Ovary (tissue), 7 donors: ENCODE measurements at regions not wholly inside any gene's neighbourhood (a gene's known extent, or its start where the extent isn't known, plus 50 kb on each side); places are given as distances from the start of the nearest gene placed in this dataset.

Experiments
- DNase-seq, 5 donors: peaks; one replicate each; pipeline ENCODE4 v3.0.0-alpha.2; 2019 to 2020
- H3K27ac ChIP-seq, 2 donors: fragments of 200-600 bp; one replicate each; pipeline versions ENCODE4 v1.5.1 to v1.8.0; 2019 to 2022
- H3K27me3 ChIP-seq: fragments of 200-600 bp; one replicate; pipeline ENCODE4 v1.8.0; 2022
- H3K36me3 ChIP-seq: fragments of 200-600 bp; sonication (generic); one replicate; pipeline ENCODE4 v1.5.1; 2019
- H3K4me1 ChIP-seq: one replicate; pipeline ENCODE4 v1.8.1; 2013; ENCODE audit warnings: mild to moderate bottlenecking, moderate library complexity; ENCODE audit not compliant: insufficient read depth
- H3K4me3 ChIP-seq: fragments of 200-600 bp; sonication (generic); one replicate; pipeline ENCODE4 v1.5.1; 2017
- H3K9me3 ChIP-seq, 2 donors: fragments of 200-600 bp in 1 of 2; sonication (generic) in 1 of 2; one replicate each; pipeline versions ENCODE4 v1.5.1 to v1.8.1; 2013 to 2019; ENCODE audit warnings: mild to moderate bottlenecking in 1 of 2, moderate library complexity in 1 of 2
- EP300 ChIP-seq: sonication (generic); formaldehyde crosslinking; IDR thresholded peaks from one replicate; pipeline ENCODE4 v1.6.1; 2017; ENCODE audit warnings: antibody characterized with exemption
- POLR2A ChIP-seq: fragments of 450-650 bp; IDR thresholded peaks from one replicate; pipeline ENCODE4 v1.6.1; 2017; ENCODE audit warnings: antibody characterized with exemption, mild to moderate bottlenecking, moderate library complexity
- WGBS, 3 donors: extraction: QIAGEN DNeasy Blood & Tissue Kit in 1 of 3; methylation state at CpG; one replicate each; pipeline versions ENCODE4 v1.1.5 to v1.1.7; 2013 to 2017; 5-methylcytosine and 5-hydroxymethylcytosine counted together
- intact Hi-C, 4 donors: fragments of 100-400 bp; cut with DNase I; formaldehyde crosslinking; loops; one replicate each; pipeline versions ENCODE4 v1.11.0 to v1.15.1; 2022 to 2023
- TF ChIP-seq, protein P1 (sequence below), 3 donors: fragments of 450-650 bp in 2 of 3; fragments of 200-600 bp in 1 of 3; IDR thresholded peaks; one replicate each; pipeline versions ENCODE4 v1.5.1 to v1.8.0; 2016 to 2022; ENCODE audit warnings: antibody characterized with exemption in 3 of 3, mild to moderate bottlenecking in 1 of 3
- donor health status: DM: no; HTN: no; CAD: no; lungs with moderate emphysema.
- donor health status: DM: no; HTN: no; CAD: no.
- donor health status: Bipolar disorder and iron deficiency.
- donor health status: DM: no; HTN: no; CAD: no.
- donor health status: DM: yes; HTN: yes; CAD: no.

DNA sequence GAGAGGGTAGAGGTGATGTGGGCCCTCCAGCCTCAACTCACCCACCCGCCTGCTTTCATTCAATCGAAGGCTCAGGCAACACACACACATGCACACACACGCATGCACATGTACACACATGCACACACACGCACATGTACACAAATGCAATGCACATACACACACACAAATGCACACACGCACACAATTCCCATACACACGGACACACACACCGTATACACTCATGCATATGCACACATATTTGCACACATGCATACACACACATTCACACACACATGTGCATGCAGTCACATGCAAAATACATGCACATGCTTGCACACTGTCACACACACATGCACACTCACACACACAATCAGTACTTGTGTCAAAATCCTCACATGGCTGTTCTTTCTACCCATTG, 55.9 kb upstream of the SPACA7 start:
- WGBS, 3 donors, result 84 to 92% (median 88%) methylated on average over 7 of the region's 7 CpGs
- H3K27ac ChIP-seq, result no peak overlapping the region

DNA sequence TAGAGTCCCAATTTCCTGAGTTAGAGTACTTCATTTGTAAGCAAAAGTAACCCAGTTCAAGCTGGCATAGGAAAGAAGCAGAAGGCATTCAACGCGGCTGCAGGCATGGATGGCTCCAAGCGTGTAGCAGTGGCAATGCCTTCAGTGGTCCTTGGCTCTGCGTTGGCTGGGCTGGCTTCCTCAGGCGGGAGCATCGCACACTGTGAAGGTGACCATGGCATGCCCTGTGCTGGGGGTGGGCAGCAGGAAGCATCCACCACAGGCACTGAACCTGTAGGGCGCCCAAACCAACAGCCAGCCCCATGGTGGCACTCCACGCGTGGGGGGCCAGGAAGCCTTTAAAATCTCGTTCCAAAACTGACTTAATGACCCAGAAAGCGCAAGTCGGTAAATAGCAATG, 53.6 kb upstream of the SPACA7 start:
- H3K9me3 ChIP-seq, result no peaks in the 10 kb centered on the region
- no peaks in the 10 kb centered on the region for H3K4me1 ChIP-seq
- no peaks in the 10 kb centered on the region for H3K27me3 ChIP-seq
- H3K36me3 ChIP-seq, result no peaks in the 10 kb centered on the region
- intact Hi-C loops, result no loop called here
- no peak overlapping the region for H3K27ac ChIP-seq
- 88 to 90% (median 88%) methylated on average over 12 of the region's 12 CpGs for WGBS, 3 donors
- no peak for DNase-seq
- no peak overlapping the region for H3K4me3 ChIP-seq
- TF ChIP-seq, protein P1, sequence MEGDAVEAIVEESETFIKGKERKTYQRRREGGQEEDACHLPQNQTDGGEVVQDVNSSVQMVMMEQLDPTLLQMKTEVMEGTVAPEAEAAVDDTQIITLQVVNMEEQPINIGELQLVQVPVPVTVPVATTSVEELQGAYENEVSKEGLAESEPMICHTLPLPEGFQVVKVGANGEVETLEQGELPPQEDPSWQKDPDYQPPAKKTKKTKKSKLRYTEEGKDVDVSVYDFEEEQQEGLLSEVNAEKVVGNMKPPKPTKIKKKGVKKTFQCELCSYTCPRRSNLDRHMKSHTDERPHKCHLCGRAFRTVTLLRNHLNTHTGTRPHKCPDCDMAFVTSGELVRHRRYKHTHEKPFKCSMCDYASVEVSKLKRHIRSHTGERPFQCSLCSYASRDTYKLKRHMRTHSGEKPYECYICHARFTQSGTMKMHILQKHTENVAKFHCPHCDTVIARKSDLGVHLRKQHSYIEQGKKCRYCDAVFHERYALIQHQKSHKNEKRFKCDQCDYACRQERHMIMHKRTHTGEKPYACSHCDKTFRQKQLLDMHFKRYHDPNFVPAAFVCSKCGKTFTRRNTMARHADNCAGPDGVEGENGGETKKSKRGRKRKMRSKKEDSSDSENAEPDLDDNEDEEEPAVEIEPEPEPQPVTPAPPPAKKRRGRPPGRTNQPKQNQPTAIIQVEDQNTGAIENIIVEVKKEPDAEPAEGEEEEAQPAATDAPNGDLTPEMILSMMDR (IDR thresholded peaks at IDR 0.05), result no peak
- TF ChIP-seq EP300, result no peak
- no peak for TF ChIP-seq POLR2A

More for the DNA sequence above, 55.9 kb upstream of the SPACA7 start:
- Histone ChIP-seq H3K9me3 (no peaks in the 10 kb centered on the region), H3K27me3 (no peaks in the 10 kb centered on the region), H3K4me1 (no peaks in the 10 kb centered on the region), H3K36me3 (no peaks in the 10 kb centered on the region), H3K4me3 (no peak overlapping the region)
- no peak for DNase-seq
- intact Hi-C loops, result no loop called here
- TF ChIP-seq, protein P1 (IDR thresholded peaks at IDR 0.05), result no peak
- TF ChIP-seq EP300 (no peak), POLR2A (no peak)

DNA sequence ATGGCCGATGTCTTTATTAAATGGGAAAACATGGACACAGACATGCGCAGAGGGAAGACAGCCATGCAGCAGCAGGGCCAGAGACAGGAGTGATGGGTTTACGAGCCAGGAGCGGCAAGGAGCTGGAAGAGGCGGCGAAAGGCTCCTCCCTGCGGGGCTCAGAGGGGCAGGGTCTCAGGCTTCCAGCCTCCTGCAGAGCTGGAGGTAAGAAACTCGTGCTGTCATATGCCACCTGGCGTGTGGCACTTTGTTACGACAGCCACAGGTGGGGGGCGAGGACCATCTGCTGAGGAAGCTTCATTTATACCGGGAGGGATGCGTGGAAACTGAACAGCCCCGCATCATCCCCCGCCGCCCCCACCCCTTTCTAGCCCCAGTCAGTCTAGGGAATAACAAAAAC, 52.0 kb upstream of the SPACA7 start:
- no peaks in the 10 kb centered on the region for H3K27me3 ChIP-seq
- TF ChIP-seq EP300 (no peak), POLR2A (no peak)
- TF ChIP-seq, protein P1 (IDR thresholded peaks at IDR 0.05), result no peak
- H3K4me3 ChIP-seq, result no peak overlapping the region
- H3K27ac ChIP-seq, result no peak overlapping the region
- no peaks in the 10 kb centered on the region for H3K36me3 ChIP-seq
- H3K4me1 ChIP-seq, result no peaks in the 10 kb centered on the region
- intact Hi-C loops, result no loop called here
- WGBS, 3 donors, result 30 to 58% (median 48%) methylated on average over 16 of the region's 16 CpGs
- H3K9me3 ChIP-seq, result no peaks in the 10 kb centered on the region
- no peak for DNase-seq

DNA sequence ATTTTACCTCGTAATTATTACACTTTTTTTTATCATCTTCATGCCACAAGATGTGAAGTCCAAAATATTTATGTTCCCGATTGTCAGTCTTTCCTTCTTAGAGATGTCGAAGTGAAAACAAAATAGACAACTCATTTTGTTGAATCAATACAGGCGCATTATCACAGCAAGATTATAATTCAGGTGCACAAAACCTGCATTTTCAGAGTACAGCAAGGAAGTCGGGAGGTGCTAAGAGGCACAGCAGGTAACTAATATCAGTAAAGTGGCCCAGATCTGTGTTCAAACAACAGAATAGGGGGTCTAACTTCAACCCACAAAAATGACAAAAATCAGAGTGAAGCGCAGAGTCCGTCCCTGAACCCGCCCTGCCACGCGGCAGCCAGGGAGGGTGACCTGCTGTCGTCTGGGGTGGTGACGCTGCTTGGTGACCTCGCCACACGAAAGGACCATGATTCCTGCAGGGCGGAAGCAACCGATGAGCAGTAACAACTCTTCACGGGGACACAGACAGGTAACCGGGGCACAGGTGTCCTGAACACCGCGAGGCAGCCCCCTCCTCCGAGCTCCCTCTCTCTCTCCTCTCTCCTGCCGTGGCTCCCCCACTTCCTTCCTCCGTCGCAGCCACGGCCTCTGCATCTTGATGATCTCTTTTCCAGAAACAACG, 50.9 kb upstream of the SPACA7 start:
- intact Hi-C loops, result no loop called here

More for the DNA sequence above, 50.9 kb upstream of the SPACA7 start:
- WGBS, 3 donors, result 63 to 74% (median 72%) methylated on average over 26 of the region's 26 CpGs
- H3K27me3 ChIP-seq, result no peaks in the 10 kb centered on the region
- H3K4me3 ChIP-seq, result no peak overlapping the region
- TF ChIP-seq, protein P1 (IDR thresholded peaks at IDR 0.05), result no peak
- TF ChIP-seq EP300, result no peak
- TF ChIP-seq POLR2A, result no peak
- no peak for DNase-seq
- H3K4me1 ChIP-seq, result no peaks in the 10 kb centered on the region
- H3K36me3 ChIP-seq, result no peaks in the 10 kb centered on the region
- no peaks in the 10 kb centered on the region for H3K9me3 ChIP-seq
- no peak overlapping the region for H3K27ac ChIP-seq
